ENCODE measurements at regions not wholly inside any gene's neighbourhood (a gene's known extent, or its start where the extent isn't known, plus 50 kb on each side); places are given as distances from the start of the nearest gene placed in this dataset.

DNA sequence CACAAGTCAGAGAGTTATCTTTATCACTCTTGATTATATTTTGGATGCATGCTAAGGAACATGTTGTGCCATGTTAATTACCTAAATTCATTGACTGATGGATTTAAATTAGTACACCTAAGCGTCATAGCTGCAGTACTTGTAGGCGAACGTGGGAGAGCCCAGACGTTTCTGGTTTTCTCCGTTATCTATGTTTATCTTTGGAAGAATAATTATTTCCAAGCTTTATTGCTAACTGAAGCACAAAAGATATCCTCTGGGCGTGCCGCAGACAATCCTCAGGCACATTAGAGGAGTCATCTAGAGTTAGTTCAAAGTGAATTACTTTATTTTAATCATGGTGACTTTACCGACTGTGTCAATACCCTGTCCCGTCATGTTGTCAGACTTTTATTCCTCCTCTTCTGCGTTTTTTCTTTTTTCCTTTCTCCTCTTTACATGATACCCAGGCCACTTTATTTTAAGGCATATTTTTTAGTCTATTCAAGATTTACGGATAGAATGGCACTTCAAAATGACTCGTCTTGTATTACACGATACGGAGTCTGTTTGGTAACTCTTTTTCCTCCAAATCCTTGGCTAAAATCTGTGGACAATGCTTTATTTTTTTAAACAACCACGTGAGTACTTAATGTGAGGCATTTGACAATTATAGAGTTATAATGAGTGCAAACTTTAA is 632.0 kb upstream of the TENM3 start:
- Histone ChIP-seq H3K36me3 (ENCODE audit: control insufficient read depth, insufficient read depth, low read length) (no peaks in the 10 kb centered on the region), H3K79me1 (ENCODE audit: low read depth in 1 of 2, low read length in 2 of 2) (no peaks in the 10 kb centered on the region), H4K8ac (ENCODE audit: low read depth in 2 of 2, low read length in 2 of 2) (no peak overlapping the region), H3K56ac (ENCODE audit: extremely low read depth, insufficient read depth, low read length) (no peak overlapping the region), H4K20me1 (ENCODE audit: insufficient read depth, low read length) (no peaks in the 10 kb centered on the region), H3K4me3 (ENCODE audit: insufficient read depth, low read depth, low read length) (no peak overlapping the region), H3K4me1 (ENCODE audit: control insufficient read depth, insufficient read depth, low read length) (peaks cover 2% of the 10 kb centered on the region), H2BK120ac (ENCODE audit: low read depth, low read length) (no peak overlapping the region), H3K23ac (ENCODE audit: low read depth, low read length) (no peak overlapping the region), H2AK9ac (replicated peaks; ENCODE audit: low read depth, low read length, poor library complexity) (no peak overlapping the region), H4K91ac (ENCODE audit: insufficient read depth, low read depth, low read length) (no peak overlapping the region), H3K9me1 (ENCODE audit: insufficient read depth, low read length) (no peaks in the 10 kb centered on the region), H3K18ac (ENCODE audit: low read depth, low read length) (no peak overlapping the region), H4K5ac (ENCODE audit: low read depth, low read length) (no peak overlapping the region), H2BK5ac (ENCODE audit: low read depth, low read length, poor library complexity, severe bottlenecking) (no peak overlapping the region), H3K14ac (replicated peaks; ENCODE audit: low read depth, low read length) (no peak overlapping the region), H3K27ac (ENCODE audit: insufficient read depth, low read length) (no peak overlapping the region), H2BK20ac (ENCODE audit: low read depth, low read length) (no peak overlapping the region), H2AFZ (replicated peaks; ENCODE audit: low read length, poor library complexity) (no peak overlapping the region), H3K27me3 (ENCODE audit: control insufficient read depth, insufficient read depth, low read length) (no peaks in the 10 kb centered on the region), H3K9me3 (ENCODE audit: control insufficient read depth, insufficient read depth, low read length) (no peaks in the 10 kb centered on the region), H3K9ac (ENCODE audit: low read depth, low read length) (no peak overlapping the region), H2AK5ac (ENCODE audit: low read depth, low read length) (no peak overlapping the region), H3K4me2 (ENCODE audit: low read depth, low read length) (peak overlapping the region; percentile 28; the same call in 1 of the 2 replicates), H2BK15ac (ENCODE audit: low read depth, low read length) (no peak overlapping the region), H3K4ac (ENCODE audit: low read depth, low read length) (no peak overlapping the region)
- CTCF ChIA-PET = no interaction called here
- in situ Hi-C loops (cut with MboI; ENCODE audit: low sequenced_read_pairs) (no loop called here), dilution Hi-C loops (cut with HindIII; ENCODE audit: low sequenced_read_pairs, unreplicated experiment) (no loop called here), intact Hi-C loops (cut with micrococcal nuclease) (no loop called here)
- no peak for ATAC-seq (ENCODE audit: low read depth)
- POLR2A ChIA-PET (ENCODE audit: unreplicated experiment) = interaction anchor here (0.5 kb wide), 1 partner anchor 1158 kb away, joined by 8 read pairs; no protein-coding TSS in a partner anchor
- TF ChIP-seq POLR2A (IDR thresholded peaks at IDR 0.05; ENCODE audit: low read depth, low read length) = no peak
- no peak for TF ChIP-seq CEBPB (IDR thresholded peaks at IDR 0.05; ENCODE audit: low read depth, low read length)
- DNase-seq = no peak
- no CpG with 5 or more reads among the region's 15 CpGs for WGBS, 2 experiments (ENCODE audit: extremely low coverage in 2 of 2, insufficient read length in 1 of 2)
- BruUV-seq (replicated peaks) = no TSS peak

Measured in IMR-90 (cell line).